H1 (cell line): ENCODE measurements at regions not wholly inside any gene's neighbourhood (a gene's known extent, or its start where the extent isn't known, plus 50 kb on each side); places are given as distances from the start of the nearest gene placed in this dataset.

Source experiments
- CTCF ChIA-PET: fragments of 300-600 bp; sonication (Branson Sonifier 250); formaldehyde crosslinking; loops from one replicate; lab custom pipeline; 2021; ENCODE audit not compliant: partially characterized antibody; lab: Charles Lee
- POLR2A ChIA-PET: fragments of 300-600 bp; sonication (Branson Sonifier 250); formaldehyde crosslinking; loops from one replicate; lab custom pipeline; 2021; ENCODE audit warnings: inconsistent platforms; ENCODE audit not compliant: partially characterized antibody; lab: Charles Lee
- DNase-seq, 2 experiments: peaks; one replicate each; pipeline versions ENCODE4 v3.0.0 to v3.0.0-alpha.2; 2010 to 2022; ENCODE audit warnings: low spot score in 2 of 2, low read depth in 1 of 2, mixed read lengths in 1 of 2
- FAIRE-seq: peaks from 2 replicates; lab custom pipeline; 2011; peaks lifted over from hg19 to GRCh38; lab: Jason Lieb, UNC
- H2AFZ ChIP-seq: 2 replicates; pipeline ENCODE4 v1.8.1; 2012; ENCODE audit warnings: low read length, inconsistent platforms
- H2AK5ac ChIP-seq: 2 replicates; pipeline ENCODE4 v1.6.1; 2013; ENCODE audit warnings: low read depth, low read length
- H2BK120ac ChIP-seq: replicated peaks from 2 replicates; pipeline ENCODE3; 2013; ENCODE audit warnings: low read depth, low read length, inconsistent platforms
- H2BK12ac ChIP-seq: 2 replicates; pipeline ENCODE4 v1.6.1; 2013; ENCODE audit warnings: low read depth, low read length
- H2BK15ac ChIP-seq: 2 replicates; pipeline ENCODE4 v1.6.1; 2013; ENCODE audit warnings: low read length
- H2BK20ac ChIP-seq: 2 replicates; pipeline ENCODE4 v1.6.1; 2013; ENCODE audit warnings: low read length
- H2BK5ac ChIP-seq: 2 replicates; pipeline ENCODE4 v1.6.1; 2013; ENCODE audit warnings: low read depth, low read length
- H3K14ac ChIP-seq: 2 replicates; pipeline ENCODE4 v1.6.1; 2013; ENCODE audit warnings: inconsistent platforms; ENCODE audit not compliant: insufficient read length
- H3K18ac ChIP-seq: 2 replicates; pipeline ENCODE4 v1.6.1; 2013; ENCODE audit warnings: low read length; ENCODE audit errors: extremely low read depth
- H3K23ac ChIP-seq: 2 replicates; pipeline ENCODE4 v1.6.1; 2013; ENCODE audit warnings: inconsistent platforms; ENCODE audit not compliant: insufficient read length
- H3K23me2 ChIP-seq: 2 replicates; pipeline ENCODE4 v1.6.1; 2013; ENCODE audit warnings: low read depth, low read length
- H3K27ac ChIP-seq: 2 replicates; pipeline ENCODE4 v1.6.1; 2011; ENCODE audit warnings: low read depth, low read length, inconsistent platforms
- H3K27me3 ChIP-seq, 4 experiments: replicated peaks in 1 of 4; 1 replicate in 1 of 4; 2 replicates in 3 of 4; pipeline versions ENCODE4 v1.6.1 to v1.8.1; 2011 to 2013; ENCODE audit warnings: low read length in 3 of 4, mild to moderate bottlenecking in 3 of 4, inconsistent platforms in 2 of 4, mixed read lengths in 2 of 4, moderate library complexity in 1 of 4; ENCODE audit not compliant: control insufficient read depth in 3 of 4, insufficient read depth in 3 of 4; ENCODE audit errors: extremely low read depth in 1 of 4
- H3K36me3 ChIP-seq, 4 experiments: 2 replicates each; pipeline versions ENCODE4 v1.6.1 to v1.8.1; 2011 to 2013; ENCODE audit warnings: mild to moderate bottlenecking in 4 of 4, low read length in 3 of 4, moderate library complexity in 2 of 4, control low read depth in 1 of 4, inconsistent platforms in 1 of 4; ENCODE audit not compliant: insufficient read depth in 4 of 4, control insufficient read depth in 2 of 4
- H3K4ac ChIP-seq: replicated peaks from 2 replicates; pipeline ENCODE3; 2013; ENCODE audit warnings: low read length, low read depth, mixed read lengths, inconsistent platforms; ENCODE audit not compliant: insufficient read length
- H3K4me1 ChIP-seq, 4 experiments: replicated peaks in 1 of 4; 1 replicate in 1 of 4; 2 replicates in 3 of 4; pipeline versions ENCODE4 v1.6.1 to v1.8.1; 2011 to 2013; ENCODE audit warnings: low read length in 3 of 4, inconsistent platforms in 2 of 4, mixed read lengths in 1 of 4; ENCODE audit not compliant: insufficient read depth in 4 of 4, control insufficient read depth in 3 of 4
- H3K4me2 ChIP-seq, 2 experiments: 2 replicates each; pipeline versions ENCODE4 v1.6.1 to v1.8.1; 2011 to 2013; ENCODE audit warnings: low read depth in 2 of 2, low read length in 2 of 2, control low read depth in 1 of 2, inconsistent platforms in 1 of 2, mild to moderate bottlenecking in 1 of 2; ENCODE audit not compliant: insufficient read depth in 1 of 2
- H3K4me3 ChIP-seq, 4 experiments: fragments of 200-600, 300-600 bp in 1 of 4; sonication (generic), shearing (Covaris generic), sonication (Bioruptor Twin) in 1 of 4; 2 replicates each; pipeline versions ENCODE4 v1.5.1 to v1.8.1; 2011 to 2016; ENCODE audit warnings: low read length in 4 of 4, low read depth in 3 of 4, control low read depth in 2 of 4, inconsistent platforms in 2 of 4, mild to moderate bottlenecking in 2 of 4, mixed read lengths in 1 of 4, moderate library complexity in 1 of 4; ENCODE audit not compliant: insufficient read depth in 2 of 4; ENCODE audit errors: extremely low read depth in 1 of 4
- H3K56ac ChIP-seq: replicated peaks from 2 replicates; pipeline ENCODE3; 2013; ENCODE audit warnings: low read depth, mild to moderate bottlenecking, mixed read lengths, low read length, inconsistent platforms; ENCODE audit not compliant: insufficient read length
- H3K79me1 ChIP-seq: 2 replicates; pipeline ENCODE4 v1.6.1; 2013; ENCODE audit warnings: low read depth, low read length, control low read depth
- H3K79me2 ChIP-seq, 2 experiments: 2 replicates each; pipeline versions ENCODE4 v1.6.1 to v1.8.1; 2012 to 2013; ENCODE audit warnings: low read length in 2 of 2, mild to moderate bottlenecking in 2 of 2, inconsistent platforms in 1 of 2; ENCODE audit not compliant: insufficient read depth in 2 of 2, control insufficient read depth in 1 of 2
- H3K9ac ChIP-seq, 4 experiments: replicated peaks in 1 of 4; 1 replicate in 1 of 4; 2 replicates in 3 of 4; pipeline versions ENCODE4 v1.6.1 to v1.8.1; 2011 to 2013; ENCODE audit warnings: low read depth in 3 of 4, low read length in 3 of 4, control low read depth in 2 of 4, mild to moderate bottlenecking in 2 of 4, moderate library complexity in 2 of 4, inconsistent platforms in 1 of 4; ENCODE audit errors: extremely low read depth in 1 of 4
- H3K9me3 ChIP-seq, 2 experiments: 2 replicates each; pipeline versions ENCODE4 v1.6.1 to v1.8.1; 2012 to 2013; ENCODE audit warnings: mild to moderate bottlenecking in 2 of 2, moderate library complexity in 2 of 2, control low read depth in 1 of 2, inconsistent platforms in 1 of 2, low read depth in 1 of 2, low read length in 1 of 2, mixed read lengths in 1 of 2; ENCODE audit not compliant: insufficient read depth in 2 of 2
- H4K20me1 ChIP-seq, 2 experiments: replicated peaks in 1 of 2; 2 replicates each; pipeline versions ENCODE3 to v1.8.1; 2011 to 2013; ENCODE audit warnings: inconsistent platforms in 2 of 2, low read length in 2 of 2, mild to moderate bottlenecking in 1 of 2; ENCODE audit not compliant: insufficient read depth in 2 of 2, control insufficient read depth in 1 of 2
- H4K5ac ChIP-seq: 2 replicates; pipeline ENCODE4 v1.6.1; 2013; ENCODE audit warnings: low read length, low read depth, mixed read lengths, inconsistent platforms; ENCODE audit not compliant: insufficient read length
- H4K8ac ChIP-seq: 2 replicates; pipeline ENCODE4 v1.8.0; 2013; ENCODE audit warnings: mild to moderate bottlenecking, moderate library complexity, low read length, inconsistent platforms; ENCODE audit not compliant: insufficient read depth; ENCODE audit errors: extremely low read depth
- H4K91ac ChIP-seq: replicated peaks from 2 replicates; pipeline ENCODE3; 2013; ENCODE audit warnings: low read length, mixed read lengths, inconsistent platforms; ENCODE audit not compliant: insufficient read length
- CEBPB ChIP-seq: IDR thresholded peaks from 2 replicates; pipeline ENCODE4 v1.6.1; 2012; ENCODE audit warnings: low read depth, low read length
- CREB1 ChIP-seq: IDR thresholded peaks from 2 replicates; pipeline ENCODE4 v1.6.1; 2012; ENCODE audit warnings: inconsistent platforms
- JUN ChIP-seq: IDR thresholded peaks from 2 replicates; pipeline ENCODE4 v1.6.1; 2011; ENCODE audit warnings: low read depth, mild to moderate bottlenecking, improper control_type of control experiment, low read length
- KDM1A ChIP-seq: fragments of 200-600, 300-600 bp; sonication (generic); IDR thresholded peaks from 2 replicates; pipeline ENCODE4 v1.7.1; 2016; ENCODE audit warnings: mild to moderate bottlenecking, low read length, borderline replicate concordance
- NRF1 ChIP-seq: IDR thresholded peaks from 2 replicates; pipeline ENCODE4 v1.6.1; 2011; ENCODE audit warnings: mild to moderate bottlenecking, low read depth, low read length, improper control_type of control experiment
- SIN3A ChIP-seq, 2 experiments: IDR thresholded peaks in 1 of 2; conservative IDR thresholded peaks in 1 of 2; 2 replicates each; pipeline ENCODE4 v1.6.1; 2011 to 2012; ENCODE audit warnings: low read length in 2 of 2, improper control_type of control experiment in 1 of 2, low read depth in 1 of 2, mild to moderate bottlenecking in 1 of 2
- SIX5 ChIP-seq: IDR thresholded peaks from 2 replicates; pipeline ENCODE4 v1.6.1; 2011; ENCODE audit warnings: mild to moderate bottlenecking, low read depth, low read length
- SP4 ChIP-seq: IDR thresholded peaks from 2 replicates; pipeline ENCODE4 v1.6.1; 2012; ENCODE audit warnings: low read length, inconsistent platforms
- SUZ12 ChIP-seq: fragments of 200-600 bp; sonication (generic); IDR thresholded peaks from 2 replicates; pipeline ENCODE4 v1.6.1; 2012; ENCODE audit warnings: mild to moderate bottlenecking, inconsistent platforms, low read length, moderate library complexity, mixed read lengths
- ZNF274 ChIP-seq: IDR thresholded peaks from 2 replicates; pipeline ENCODE4 v1.7.0; 2012; ENCODE audit warnings: low read length, borderline replicate concordance; ENCODE audit errors: extremely low read depth
- WGBS, 2 experiments: shearing (Covaris generic) in 1 of 2; methylation state at CpG; one replicate each; pipeline versions ENCODE4 v1.1.6 to v1.1.7; 2013 to 2015; ENCODE audit warnings: low lambda C conversion rate in 2 of 2, mixed read lengths in 2 of 2, inconsistent platforms in 1 of 2, low coverage in 1 of 2, missing lambda C conversion rate in 1 of 2; ENCODE audit not compliant: insufficient replicate concordance in 2 of 2, insufficient coverage in 1 of 2, insufficient read length in 1 of 2; ENCODE audit errors: extremely low coverage in 1 of 2, missing lambda C conversion rate in 1 of 2; 5-methylcytosine and 5-hydroxymethylcytosine counted together

DNA sequence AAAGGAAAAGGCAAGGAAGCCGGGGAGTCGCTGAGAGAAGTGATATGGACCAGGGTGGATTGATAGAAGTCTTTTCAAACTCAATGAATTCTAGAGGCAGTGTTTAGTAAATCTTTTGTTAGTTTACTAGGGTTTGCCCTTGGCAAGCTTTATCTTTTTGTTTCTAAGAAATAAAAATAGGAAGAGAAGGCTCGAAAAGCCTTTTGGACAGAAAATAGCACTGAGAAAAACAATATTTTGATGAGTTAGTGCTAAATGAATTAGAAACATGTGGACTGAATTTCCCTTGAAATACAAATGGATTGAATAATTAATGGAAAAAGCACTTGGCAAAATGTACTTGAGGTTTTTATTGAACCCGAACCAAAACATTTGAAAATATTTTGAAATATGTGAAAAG, 121.8 kb upstream of the SPAG17 start:
- no peaks in the 10 kb centered on the region for H3K79me2 ChIP-seq
- H3K4ac ChIP-seq, result no peak overlapping the region
- no peak overlapping the region for H3K27ac ChIP-seq
- TF ChIP-seq CREB1 (no peak), NRF1 (no peak), KDM1A (no peak), SP4 (no peak), ZNF274 (no peak), JUN (no peak), SIN3A (conservative IDR thresholded peaks at IDR 0.05 in 1 of 2, IDR thresholded peaks at IDR 0.05 in 1 of 2; ENCODE audit: low read depth in 1 of 2, low read length in 2 of 2) (no peak), CEBPB (no peak), SIX5 (no peak), SUZ12 (no peak)
- H3K23ac ChIP-seq, result no peak overlapping the region
- no peak overlapping the region for H3K14ac ChIP-seq
- H3K4me1 ChIP-seq, result peaks cover 0 to 3% (median 0%) of the 10 kb centered on the region in 4 experiments; a peak in 1 of 7 replicates
- H3K9me3 ChIP-seq, result no peaks in the 10 kb centered on the region
- no peak overlapping the region for H4K5ac ChIP-seq
- no peak overlapping the region for H3K9ac ChIP-seq
- no peak for FAIRE-seq
- no peak overlapping the region for H2AFZ ChIP-seq
- no peaks in the 10 kb centered on the region; a peak in 1 of 7 replicates for H3K27me3 ChIP-seq
- no peak overlapping the region for H3K4me3 ChIP-seq
- H3K18ac ChIP-seq, result no peak overlapping the region
- no peak overlapping the region for H2BK20ac ChIP-seq
- H4K91ac ChIP-seq, result no peak overlapping the region
- no peak overlapping the region for H2BK15ac ChIP-seq
- no peak overlapping the region for H4K8ac ChIP-seq
- POLR2A ChIA-PET, result no interaction called here
- H2BK120ac ChIP-seq, result no peak overlapping the region
- no peak overlapping the region for H3K4me2 ChIP-seq
- no peaks in the 10 kb centered on the region for H3K23me2 ChIP-seq
- no peaks in the 10 kb centered on the region for H3K79me1 ChIP-seq
- H2BK5ac ChIP-seq, result no peak overlapping the region
- H2AK5ac ChIP-seq, result no peak overlapping the region
- no peak for DNase-seq
- WGBS, 2 experiments, result 95% methylated on average over 4 of the region's 4 CpGs; no CpG with 5 or more reads in 1 of the 2 experiments
- no peak overlapping the region for H2BK12ac ChIP-seq
- CTCF ChIA-PET, result interaction anchor here (0.5 to 1.5 kb wide), 3 partner anchors 13 to 98 kb away, joined by 3 to 4 read pairs (median 3); no protein-coding TSS in a partner anchor
- no peak overlapping the region for H3K56ac ChIP-seq
- H3K36me3 ChIP-seq, result no peaks in the 10 kb centered on the region
- no peaks in the 10 kb centered on the region for H4K20me1 ChIP-seq
